Endothelial cell of umbilical vein (primary cell): ENCODE measurements at regions not wholly inside any gene's neighbourhood (a gene's known extent, or its start where the extent isn't known, plus 50 kb on each side); places are given as distances from the start of the nearest gene placed in this dataset.

Experiments used
- CTCF ChIP-seq, 2 donors: IDR thresholded peaks; 1 replicate in 1 of 2; 2 replicates in 1 of 2; pipeline ENCODE4 v1.5.1; 2011; ENCODE audit warnings: low read length in 2 of 2, mild to moderate bottlenecking in 2 of 2, moderate library complexity in 2 of 2, control low read depth in 1 of 2, inconsistent platforms in 1 of 2, low read depth in 1 of 2; ENCODE audit not compliant: insufficient read depth in 1 of 2; ENCODE audit errors: extremely low read depth in 1 of 2
- EZH2 ChIP-seq: IDR thresholded peaks from 2 replicates; pipeline ENCODE4 v1.6.1; 2012; ENCODE audit warnings: borderline replicate concordance, low read depth, mild to moderate bottlenecking, moderate library complexity, low read length, inconsistent platforms; ENCODE audit not compliant: severe bottlenecking
- FOS ChIP-seq: IDR thresholded peaks from 2 replicates; pipeline ENCODE4 v1.6.1; 2011; ENCODE audit warnings: mild to moderate bottlenecking, low read length, moderate library complexity, borderline replicate concordance; ENCODE audit not compliant: insufficient read depth
- GATA2 ChIP-seq: IDR thresholded peaks from 2 replicates; pipeline ENCODE4 v1.7.0; 2011; ENCODE audit warnings: low read depth, mild to moderate bottlenecking, moderate library complexity, mixed read lengths, low read length; ENCODE audit not compliant: insufficient read length, insufficient read depth
- JUN ChIP-seq: IDR thresholded peaks from 2 replicates; pipeline ENCODE4 v1.6.1; 2011; ENCODE audit warnings: borderline replicate concordance, low read depth; ENCODE audit not compliant: insufficient read length, insufficient read depth
- MAX ChIP-seq: IDR thresholded peaks from 2 replicates; pipeline ENCODE4 v1.6.1; 2011; ENCODE audit not compliant: insufficient read depth, insufficient read length
- MYC ChIP-seq: IDR thresholded peaks from one replicate; pipeline ENCODE4 v1.6.1; 2011; ENCODE audit warnings: mild to moderate bottlenecking, low read depth, low read length
- POLR2A ChIP-seq: IDR thresholded peaks from 2 replicates; pipeline ENCODE4 v1.6.1; 2012; ENCODE audit warnings: low read depth, mild to moderate bottlenecking, control low read depth, low read length
- POLR2AphosphoS5 ChIP-seq: IDR thresholded peaks from 2 replicates; pipeline ENCODE4 v1.6.1; 2012; ENCODE audit warnings: low read depth, mild to moderate bottlenecking, control low read depth, low read length, moderate library complexity; ENCODE audit not compliant: insufficient read depth

- no peak for TF ChIP-seq POLR2A
- TF ChIP-seq CTCF (IDR thresholded peaks at IDR 0.05; ENCODE audit: extremely low read depth in 1 of 2, insufficient read depth in 1 of 2, low read depth in 1 of 2, low read length in 2 of 2), result no peak
- no peak for TF ChIP-seq MAX
- TF ChIP-seq EZH2, result no peak
- TF ChIP-seq POLR2AphosphoS5, result no peak
- no peak for TF ChIP-seq FOS
- TF ChIP-seq GATA2, result no peak
- TF ChIP-seq MYC, result no peak
- TF ChIP-seq JUN, result no peak
Observed at GRCh38 chr7:37526623-37527022, 78.0 kb upstream of the ELMO1 start.
